ENCODE measurements at regions not wholly inside any gene's neighbourhood (a gene's known extent, or its start where the extent isn't known, plus 50 kb on each side); places are given as distances from the start of the nearest gene placed in this dataset.

DNA sequence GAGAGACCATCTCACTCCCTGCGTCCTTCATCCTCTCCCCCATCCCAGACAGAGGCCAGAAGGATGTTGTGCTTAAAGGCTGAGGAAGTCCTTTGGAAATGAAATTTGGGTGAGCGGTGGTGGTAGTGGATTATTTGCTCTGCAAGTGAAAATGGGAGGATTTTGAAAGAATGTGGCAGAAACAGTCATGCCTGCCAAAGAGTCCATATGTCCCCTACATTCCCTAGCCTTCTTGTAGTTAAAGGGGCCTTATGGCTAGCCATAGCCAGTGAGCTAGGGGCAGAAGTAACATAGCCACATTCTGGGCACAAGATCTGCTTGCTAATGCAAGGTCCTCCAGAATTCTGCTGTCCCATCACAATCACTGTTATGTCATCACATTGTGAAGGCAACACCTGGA is 360.2 kb upstream of the TSHZ3 start:
- DNase-seq (ENCODE audit: low spot score): no peak

GRCh38 chr19:31715249-31715945 is 366.2 kb upstream of the TSHZ3 start:
- DNase-seq (ENCODE audit: low spot score): no peak

GRCh38 chr19:31716826-31717225 is 367.6 kb upstream of the TSHZ3 start:
- DNase-seq (ENCODE audit: low spot score): no peak

DNA sequence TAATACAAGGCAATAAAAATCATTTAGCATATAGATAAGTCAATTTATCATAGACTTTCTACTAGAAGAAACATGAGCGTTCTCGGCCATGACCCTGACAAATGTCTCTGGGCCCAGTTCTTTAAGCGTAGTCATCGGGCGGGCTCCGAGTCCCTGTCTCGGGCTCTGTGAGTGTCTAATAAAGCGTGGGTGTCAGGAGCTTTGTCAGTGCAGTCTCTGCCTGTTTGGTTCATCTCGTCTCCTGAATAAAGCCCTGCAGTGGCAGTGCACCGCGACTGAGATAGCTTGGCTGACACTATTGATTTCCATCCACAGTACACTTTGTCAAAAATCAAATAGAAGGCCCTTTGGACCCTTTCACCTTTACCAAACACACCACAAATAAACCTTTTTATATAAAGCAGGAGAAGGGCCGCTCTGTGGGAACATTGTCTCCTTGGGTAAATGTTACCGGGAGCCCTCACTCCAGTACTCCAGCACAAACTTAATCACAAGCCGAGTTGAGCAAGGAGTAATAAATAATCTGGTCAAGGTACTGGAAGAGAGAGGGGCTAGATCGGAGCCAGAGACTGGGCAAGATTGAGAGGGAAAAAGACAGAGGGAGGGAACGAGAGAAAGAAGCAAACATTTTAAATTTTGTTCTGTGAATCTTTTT is 368.2 kb upstream of the TSHZ3 start:
- DNase-seq (ENCODE audit: low spot score): no peak

DNA sequence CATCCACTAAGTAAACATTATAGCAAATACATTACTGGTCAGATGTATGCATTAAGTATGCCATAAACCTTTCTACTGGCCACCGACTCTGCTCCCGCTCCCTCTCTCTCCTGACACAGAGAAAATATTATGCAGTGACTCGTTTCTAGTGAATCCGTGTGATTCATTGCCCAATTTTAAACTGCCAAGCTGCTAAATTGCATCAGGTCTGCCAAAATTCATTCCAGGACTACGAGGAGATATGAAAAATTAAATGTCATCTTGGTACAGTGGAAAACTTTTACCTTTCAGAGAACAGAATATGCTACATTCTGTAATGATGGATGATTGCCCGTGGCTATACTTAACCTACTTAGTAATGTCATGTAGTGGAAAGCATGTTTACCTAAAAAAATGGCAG is 368.8 kb upstream of the TSHZ3 start:
- no peak for DNase-seq (ENCODE audit: low spot score)

GRCh38 chr19:31718898-31719297 is 369.7 kb upstream of the TSHZ3 start:
- DNase-seq (ENCODE audit: low spot score): no peak

DNA sequence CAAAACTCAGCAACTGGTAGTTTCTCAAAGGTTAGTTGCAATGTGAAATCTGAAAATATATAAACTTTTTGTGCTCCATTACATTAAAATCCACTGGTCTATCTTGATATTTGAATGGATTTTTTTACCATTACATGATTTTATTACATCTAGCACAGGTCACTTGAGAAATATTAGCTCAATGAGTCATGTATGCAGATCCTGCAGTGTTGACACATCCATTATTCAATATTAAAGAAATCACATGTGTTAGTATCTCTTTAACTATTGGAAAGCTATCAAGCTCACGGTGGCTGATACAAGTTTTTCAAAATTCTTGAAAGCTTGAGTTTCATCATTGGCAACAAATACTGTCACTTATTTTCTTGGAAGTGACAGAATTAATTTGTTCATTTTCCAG is 373.9 kb upstream of the TSHZ3 start:
- no peak for DNase-seq (ENCODE audit: low spot score)

GRCh38 chr19:31725051-31725450 is 375.8 kb upstream of the TSHZ3 start:
- no peak for DNase-seq (ENCODE audit: low spot score)

DNA sequence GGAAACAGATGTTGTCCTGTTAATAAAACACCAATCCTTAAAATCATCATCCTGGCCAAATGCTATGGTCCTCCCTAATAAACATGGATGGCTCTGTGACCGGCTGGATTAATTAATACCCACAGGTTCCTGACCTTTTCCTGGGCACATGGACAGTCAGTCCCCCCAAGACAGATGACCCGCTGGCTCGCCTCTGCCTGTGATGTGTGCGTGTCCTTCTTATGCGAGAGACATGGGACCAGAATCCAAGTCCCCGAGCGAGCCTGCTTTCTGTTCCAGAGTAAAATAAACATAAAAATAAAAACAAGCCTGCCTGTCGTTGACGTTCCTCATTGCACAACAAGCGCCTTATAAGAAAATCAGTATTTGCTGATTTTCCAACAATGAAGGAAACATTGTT is 378.3 kb upstream of the TSHZ3 start:
- DNase-seq (ENCODE audit: low spot score): no peak

DNA sequence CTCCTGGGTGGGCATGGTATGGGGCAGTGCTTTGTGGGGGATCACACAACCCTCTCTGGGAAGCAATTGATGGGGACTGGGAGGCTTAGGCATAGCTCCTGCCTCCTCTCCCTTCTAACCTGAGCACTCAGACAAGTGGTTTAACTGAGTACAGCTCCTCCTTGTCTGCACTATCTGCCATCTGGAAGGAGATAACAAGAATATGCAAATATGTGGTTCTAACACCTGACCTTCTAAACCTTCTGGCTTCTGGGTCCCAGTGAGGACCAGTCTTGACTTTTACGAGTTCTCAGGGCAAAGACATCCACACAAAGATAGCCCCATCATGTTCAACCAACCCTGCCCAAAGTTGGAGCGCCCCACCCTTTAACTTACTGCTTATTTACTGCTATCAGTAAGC is 381.0 kb upstream of the TSHZ3 start:
- DNase-seq (ENCODE audit: low spot score): no peak

- DNase-seq (ENCODE audit: low spot score): no peak
Measured at GRCh38 chr19:31733591-31733990, 384.4 kb upstream of the TSHZ3 start.

- DNase-seq (ENCODE audit: low spot score): no peak
Measured at GRCh38 chr19:31742249-31742648, 393.0 kb upstream of the TSHZ3 start.

- DNase-seq (ENCODE audit: low spot score): no peak
Measured at GRCh38 chr19:31745731-31746130, 396.5 kb upstream of the TSHZ3 start.

DNA sequence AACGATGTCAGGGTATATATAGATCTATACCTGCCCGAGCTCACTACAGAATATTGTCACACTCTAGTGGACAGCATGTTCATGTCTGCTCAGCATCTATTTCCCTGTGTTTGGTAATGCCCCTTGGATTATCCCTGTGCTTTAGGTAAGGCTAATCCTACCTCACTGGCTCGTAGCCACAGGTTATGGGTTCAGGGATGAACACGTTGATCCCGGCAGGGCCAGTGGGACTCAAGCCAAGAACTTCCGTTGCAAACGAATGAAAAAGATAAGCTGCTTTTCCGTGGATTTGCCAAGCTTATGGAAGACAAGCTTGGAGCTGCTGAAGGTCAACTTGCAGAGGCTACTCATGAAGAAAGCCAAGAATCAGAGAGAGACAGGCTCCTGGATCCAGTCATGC is 400.0 kb upstream of the TSHZ3 start:
- no peak for DNase-seq (ENCODE audit: low spot score)

DNA sequence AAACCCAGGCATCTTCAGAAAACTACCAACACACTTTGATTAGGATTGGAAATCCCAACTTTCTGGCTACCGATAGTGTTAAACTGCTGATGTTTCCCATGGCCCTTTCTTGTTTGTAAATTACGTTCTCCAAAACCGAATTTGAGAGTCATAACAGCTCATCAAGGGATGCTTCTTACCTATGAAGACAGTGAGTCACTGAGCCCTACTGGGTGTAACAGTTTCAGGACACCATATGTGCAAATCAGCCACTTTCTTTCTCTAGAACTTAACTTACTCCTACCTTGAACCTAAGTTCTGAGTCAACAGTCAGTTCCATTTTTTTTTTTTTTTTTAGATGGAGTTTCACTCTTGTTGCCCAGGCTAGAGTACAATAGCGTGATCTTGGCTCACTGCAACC is 410.1 kb upstream of the TSHZ3 start:
- no peak for DNase-seq (ENCODE audit: low spot score)

DNA sequence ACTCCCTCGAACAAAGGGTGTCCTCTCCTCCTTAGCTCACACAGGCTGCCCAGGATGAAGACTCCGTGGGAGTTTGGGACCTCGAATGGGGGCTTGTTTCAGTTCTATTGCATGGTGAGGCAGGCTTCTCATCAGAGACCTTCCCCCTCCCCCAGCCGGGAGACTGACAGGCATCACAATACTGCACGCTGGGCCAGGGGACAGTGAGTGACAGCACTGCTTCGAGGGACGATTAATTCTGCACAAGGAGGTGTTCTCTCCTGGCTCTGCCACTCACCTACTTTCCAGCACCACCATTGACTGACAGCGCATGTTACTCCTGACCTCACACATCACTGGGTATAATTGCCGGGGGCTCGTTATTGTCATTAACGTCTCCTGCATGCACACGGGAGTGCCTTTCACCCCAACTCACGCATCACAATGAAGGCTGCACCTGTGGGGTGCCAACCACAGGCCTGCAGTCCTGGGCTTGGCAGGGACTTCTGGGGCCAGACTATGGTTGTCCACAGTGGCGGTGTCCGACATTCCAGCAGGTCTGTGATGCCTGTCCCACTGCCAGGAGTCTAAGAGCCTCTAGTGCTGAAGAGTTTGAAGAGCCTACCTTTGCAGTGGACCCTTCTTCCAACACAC is 412.2 kb upstream of the TSHZ3 start:
- DNase-seq (ENCODE audit: low spot score): no peak

GRCh38 chr19:31770223-31770622 is 421.0 kb upstream of the TSHZ3 start:
- no peak for DNase-seq (ENCODE audit: low spot score)

DNA sequence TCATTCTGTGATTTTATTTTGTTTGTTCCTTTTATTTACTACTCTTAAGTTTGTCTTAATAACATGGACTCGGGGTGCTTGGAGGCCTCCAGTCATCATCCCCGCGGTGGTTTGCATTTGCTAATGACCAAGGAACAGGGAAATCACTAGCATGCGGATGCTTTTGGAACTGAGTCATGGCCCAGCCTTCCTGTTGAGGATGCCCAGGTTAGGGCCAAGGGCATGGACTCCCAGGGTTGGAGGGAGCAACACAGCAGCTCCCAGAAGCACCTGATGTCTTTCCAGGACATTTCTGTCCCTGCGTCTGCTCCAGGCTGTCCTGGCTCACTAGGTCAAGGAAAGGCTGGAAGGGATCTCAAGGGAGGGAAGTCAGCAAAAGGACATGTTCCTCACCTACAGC is 423.7 kb upstream of the TSHZ3 start:
- no peak for DNase-seq (ENCODE audit: low spot score)

DNA sequence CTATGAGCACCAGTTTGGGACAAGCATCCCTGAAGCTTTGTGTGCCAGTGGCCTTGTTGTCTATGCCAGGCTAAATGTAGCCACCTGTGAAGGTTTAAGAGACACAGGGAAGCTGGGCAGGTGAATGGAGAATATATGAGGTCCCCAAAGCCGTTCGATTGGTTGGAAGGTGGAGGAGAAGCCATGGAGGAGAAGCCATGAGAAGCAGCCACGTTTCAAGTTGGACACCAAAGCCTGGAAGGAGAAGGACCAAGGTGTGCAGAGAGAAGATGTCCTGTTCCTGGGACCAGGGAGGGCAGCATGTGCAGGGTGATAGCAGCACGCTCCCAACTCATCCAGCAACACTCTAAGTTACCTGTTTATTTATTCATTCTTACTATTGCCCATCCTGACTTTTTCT is 432.3 kb upstream of the TSHZ3 start:
- DNase-seq (ENCODE audit: low spot score): no peak

DNA sequence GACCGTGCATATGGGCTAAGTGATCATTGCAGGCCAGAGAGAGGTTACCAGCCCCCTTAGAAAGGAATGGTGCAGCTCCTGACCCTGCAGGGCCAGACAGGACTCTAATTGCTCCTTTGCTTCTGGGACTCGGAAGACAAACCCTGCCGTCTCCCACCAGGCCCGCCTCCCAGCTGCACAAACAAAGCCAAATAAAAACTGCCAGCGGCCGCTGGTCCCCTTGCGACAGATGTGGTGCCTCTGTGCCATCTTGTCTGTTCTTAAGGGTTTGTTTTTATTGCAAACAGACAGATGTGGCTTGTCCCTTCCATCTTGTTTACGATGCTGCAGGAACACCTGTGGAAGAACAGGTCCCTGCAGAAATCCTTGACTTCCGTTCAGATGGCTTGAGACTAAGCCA is 434.4 kb upstream of the TSHZ3 start:
- no peak for DNase-seq (ENCODE audit: low spot score)

DNA sequence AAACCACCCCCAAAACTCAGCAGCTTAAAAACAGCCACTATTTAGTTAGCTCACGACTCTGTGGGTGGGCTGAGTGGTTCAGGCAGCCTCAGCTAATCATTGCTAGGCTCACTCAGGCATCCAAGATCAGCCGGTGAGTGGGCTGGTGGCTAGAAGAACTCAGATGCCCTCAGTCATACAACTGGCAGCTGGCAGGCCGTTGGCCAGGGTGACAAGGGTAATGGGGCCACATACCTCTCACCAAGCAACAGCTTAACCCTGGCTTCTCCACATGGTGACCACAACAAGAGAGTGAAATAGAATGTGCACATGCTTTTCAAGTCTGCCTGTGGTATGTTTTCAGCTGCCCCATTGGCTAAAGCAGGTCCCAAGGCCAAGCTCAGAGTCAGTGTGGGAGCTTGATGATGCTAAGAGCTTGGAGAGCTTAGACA is 435.4 kb upstream of the TSHZ3 start:
- no peak for DNase-seq (ENCODE audit: low spot score)

- no peak for DNase-seq (ENCODE audit: low spot score)
Measured at GRCh38 chr19:31801611-31802010, 452.4 kb upstream of the TSHZ3 start.

DNA sequence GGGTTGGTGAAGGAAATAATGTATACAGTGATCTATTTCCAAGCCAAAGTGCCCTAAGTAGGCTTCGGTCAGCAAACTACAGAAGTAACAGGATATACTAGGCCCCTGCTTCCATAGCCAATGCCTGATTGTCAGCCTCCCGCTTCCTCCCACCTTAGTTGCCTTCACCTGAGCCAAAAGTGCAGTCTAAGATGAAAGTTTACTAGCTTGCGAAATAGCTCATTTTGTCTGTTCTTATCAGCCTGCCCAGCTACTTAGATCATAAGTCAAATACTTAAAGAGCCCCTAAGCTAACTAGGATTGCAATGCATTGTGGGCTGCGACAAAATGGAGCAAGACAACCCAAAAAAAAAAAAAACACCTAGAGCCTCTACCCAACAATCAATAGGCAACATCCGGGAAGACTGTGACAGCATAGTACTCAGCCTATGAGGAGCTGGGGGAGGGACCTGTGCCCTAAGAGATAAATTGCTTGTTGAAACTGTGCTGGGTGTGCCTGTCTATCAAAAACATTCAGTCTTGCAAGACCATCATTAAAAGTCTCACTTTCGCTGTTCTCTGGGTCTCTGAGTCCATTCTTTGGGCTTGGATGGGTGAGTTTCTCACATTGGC is 454.7 kb upstream of the TSHZ3 start:
- DNase-seq (ENCODE audit: low spot score): no peak
